Activated CD8-positive, alpha-beta T cell treated with anti-CD3 and anti-CD28 coated beads for 36 hours (primary cell): ENCODE measurements at regions not wholly inside any gene's neighbourhood (a gene's known extent, or its start where the extent isn't known, plus 50 kb on each side); places are given as distances from the start of the nearest gene placed in this dataset.

Experiments
- ATAC-seq: fragments of 200-7000 bp; cut with Tn5 transposase; one replicate; pipeline ENCODE4 v1.10.0; 2021; ENCODE audit warnings: mild to moderate bottlenecking, moderate library complexity
- CTCF ChIA-PET: fragments of 350-600 bp; sonication (Branson Sonifier 250); formaldehyde crosslinking; loops from one replicate; lab custom pipeline; 2021; ENCODE audit warnings: antibody characterized with exemption; lab: Charles Lee
- POLR2A ChIA-PET: fragments of 350-600 bp; sonication (Branson Sonifier 250); formaldehyde crosslinking; loops from one replicate; lab custom pipeline; 2021; ENCODE audit warnings: antibody characterized with exemption; lab: Charles Lee
- DNase-seq: peaks from one replicate; pipeline ENCODE4 v3.0.0-alpha.2; 2020
- H3K27ac Mint-ChIP-seq: one replicate; pipeline ENCODE4 v1.8.0; 2021; ENCODE audit warnings: mild to moderate bottlenecking, mixed read lengths
- H3K27me3 Mint-ChIP-seq: one replicate; pipeline ENCODE4 v1.8.0; 2021; ENCODE audit warnings: mixed read lengths
- H3K36me3 Mint-ChIP-seq: one replicate; pipeline ENCODE4 v1.8.0; 2021; ENCODE audit warnings: low read depth, mixed read lengths
- H3K4me1 Mint-ChIP-seq: one replicate; pipeline ENCODE4 v1.8.0; 2021; ENCODE audit warnings: low read depth, mixed read lengths
- H3K4me3 Mint-ChIP-seq: one replicate; pipeline ENCODE4 v1.8.0; 2021; ENCODE audit warnings: mild to moderate bottlenecking, moderate library complexity, mixed read lengths
- H3K9me3 Mint-ChIP-seq: one replicate; pipeline ENCODE4 v1.8.0; 2021; ENCODE audit warnings: mixed read lengths
- intact Hi-C: fragments of 100-400 bp; cut with micrococcal nuclease; formaldehyde crosslinking; loops from one replicate; pipeline ENCODE4 v1.10.0; 2022
- TF ChIP-seq, protein P1 (sequence below): fragments of 200-600 bp; IDR thresholded peaks from one replicate; pipeline ENCODE4 v1.8.0; 2022; ENCODE audit warnings: antibody characterized with exemption, mild to moderate bottlenecking

DNA sequence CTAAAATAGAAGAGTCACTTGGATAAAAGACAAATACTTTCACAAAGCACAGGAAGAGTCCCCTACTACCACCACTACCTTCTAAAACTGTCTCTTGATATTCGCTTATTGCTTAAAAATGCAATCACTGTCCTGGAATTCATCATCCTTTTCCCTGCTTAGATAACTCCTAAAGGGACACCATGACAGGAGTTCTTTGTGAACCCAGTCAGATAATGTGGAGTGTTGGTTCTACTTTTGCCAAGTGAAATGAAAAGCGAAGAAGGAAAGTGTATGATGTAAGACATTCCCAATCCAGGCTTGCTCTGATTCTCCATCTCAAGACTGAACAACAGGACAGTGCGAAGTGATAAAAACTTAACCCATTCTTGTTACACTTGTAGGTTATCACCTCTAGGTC is 103.0 kb downstream of the MTERF1 start:
- Mint-ChIP-seq H3K27me3 (no peaks in the 10 kb centered on the region), H3K36me3 (no peaks in the 10 kb centered on the region), H3K4me3 (no peak overlapping the region), H3K27ac (no peak overlapping the region), H3K4me1 (no peaks in the 10 kb centered on the region), H3K9me3 (no peaks in the 10 kb centered on the region)
- ChIA-PET POLR2A (no interaction called here), CTCF (no interaction called here)
- intact Hi-C loops = no loop called here
- TF ChIP-seq, protein P1, sequence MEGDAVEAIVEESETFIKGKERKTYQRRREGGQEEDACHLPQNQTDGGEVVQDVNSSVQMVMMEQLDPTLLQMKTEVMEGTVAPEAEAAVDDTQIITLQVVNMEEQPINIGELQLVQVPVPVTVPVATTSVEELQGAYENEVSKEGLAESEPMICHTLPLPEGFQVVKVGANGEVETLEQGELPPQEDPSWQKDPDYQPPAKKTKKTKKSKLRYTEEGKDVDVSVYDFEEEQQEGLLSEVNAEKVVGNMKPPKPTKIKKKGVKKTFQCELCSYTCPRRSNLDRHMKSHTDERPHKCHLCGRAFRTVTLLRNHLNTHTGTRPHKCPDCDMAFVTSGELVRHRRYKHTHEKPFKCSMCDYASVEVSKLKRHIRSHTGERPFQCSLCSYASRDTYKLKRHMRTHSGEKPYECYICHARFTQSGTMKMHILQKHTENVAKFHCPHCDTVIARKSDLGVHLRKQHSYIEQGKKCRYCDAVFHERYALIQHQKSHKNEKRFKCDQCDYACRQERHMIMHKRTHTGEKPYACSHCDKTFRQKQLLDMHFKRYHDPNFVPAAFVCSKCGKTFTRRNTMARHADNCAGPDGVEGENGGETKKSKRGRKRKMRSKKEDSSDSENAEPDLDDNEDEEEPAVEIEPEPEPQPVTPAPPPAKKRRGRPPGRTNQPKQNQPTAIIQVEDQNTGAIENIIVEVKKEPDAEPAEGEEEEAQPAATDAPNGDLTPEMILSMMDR = no peak
- DNase-seq (no peak), ATAC-seq (no peak)

DNA sequence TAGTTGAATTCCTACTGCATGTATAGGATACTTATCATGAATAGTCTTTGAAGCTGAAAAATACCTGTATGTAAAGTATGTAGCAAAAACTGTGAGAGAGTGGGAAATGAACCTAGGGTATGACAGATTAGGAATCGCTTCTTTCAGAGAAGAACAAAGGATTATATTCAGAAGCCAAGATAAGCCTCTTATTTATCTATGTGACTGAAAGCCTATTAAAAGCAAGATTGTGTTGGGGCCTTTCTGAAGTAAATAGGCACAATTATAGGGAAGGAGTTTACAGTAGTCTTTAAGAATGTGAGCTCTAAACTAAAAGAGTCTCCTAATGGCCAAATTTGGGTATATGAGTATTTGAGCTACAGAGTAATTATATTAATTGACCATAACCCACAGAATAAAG is 102.1 kb downstream of the MTERF1 start:
- ChIA-PET POLR2A (no interaction called here), CTCF (no interaction called here)
- H3K27ac Mint-ChIP-seq = no peak overlapping the region
- H3K4me3 Mint-ChIP-seq = no peak overlapping the region
- intact Hi-C loops = no loop called here
- H3K4me1 Mint-ChIP-seq = no peaks in the 10 kb centered on the region
- DNase-seq = no peak
- H3K27me3 Mint-ChIP-seq = no peaks in the 10 kb centered on the region
- ATAC-seq = no peak
- no peaks in the 10 kb centered on the region for H3K9me3 Mint-ChIP-seq
- H3K36me3 Mint-ChIP-seq = no peaks in the 10 kb centered on the region
- TF ChIP-seq, protein P1 = no peak

GRCh38 chr7:91780521-91780920 is 100.0 kb downstream of the MTERF1 start:
- TF ChIP-seq, protein P1 = no peak
- ATAC-seq = no peak
- no peaks in the 10 kb centered on the region for H3K9me3 Mint-ChIP-seq

GRCh38 chr7:91784469-91784868 is 96.0 kb downstream of the MTERF1 start:
- H3K27me3 Mint-ChIP-seq = no peaks in the 10 kb centered on the region
- TF ChIP-seq, protein P1 = peak; percentile 14
- H3K9me3 Mint-ChIP-seq = no peaks in the 10 kb centered on the region
- no peak overlapping the region for H3K4me3 Mint-ChIP-seq
- intact Hi-C loops = no loop called here
- ChIA-PET CTCF (no interaction called here), POLR2A (no interaction called here)
- H3K4me1 Mint-ChIP-seq = no peaks in the 10 kb centered on the region
- no peaks in the 10 kb centered on the region for H3K36me3 Mint-ChIP-seq
- ATAC-seq (no peak), DNase-seq (no peak)
- H3K27ac Mint-ChIP-seq = no peak overlapping the region

More at GRCh38 chr7:91780521-91780920, 100.0 kb downstream of the MTERF1 start:
- H3K27me3 Mint-ChIP-seq = no peaks in the 10 kb centered on the region
- intact Hi-C loops = no loop called here
- H3K27ac Mint-ChIP-seq = no peak overlapping the region
- ChIA-PET CTCF (no interaction called here), POLR2A (interaction anchor here (0.6 kb wide), 1 partner anchor 314 kb away, joined by 3 read pairs; no protein-coding TSS in a partner anchor)
- DNase-seq = no peak
- H3K36me3 Mint-ChIP-seq = no peaks in the 10 kb centered on the region
- no peak overlapping the region for H3K4me3 Mint-ChIP-seq
- H3K4me1 Mint-ChIP-seq = no peaks in the 10 kb centered on the region

DNA sequence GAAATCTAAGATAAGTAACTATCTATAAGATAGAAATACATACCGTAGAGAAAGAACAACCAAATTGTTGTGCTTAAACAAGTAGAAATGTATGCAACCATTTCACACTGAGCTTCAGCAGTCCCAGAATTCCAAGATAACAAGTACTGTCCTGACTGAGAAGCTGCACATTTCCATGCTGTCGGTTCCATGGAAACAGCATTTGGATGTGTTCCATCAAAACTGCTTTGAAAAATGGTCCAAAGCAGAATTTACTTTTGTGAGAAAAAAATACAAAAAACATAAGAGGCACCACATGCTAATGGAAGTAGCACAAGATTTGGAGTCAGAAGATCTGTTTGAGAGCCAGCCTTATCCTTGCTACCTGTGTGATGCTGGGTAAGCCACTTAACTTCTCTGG is 92.6 kb downstream of the MTERF1 start:
- Mint-ChIP-seq H3K27ac (no peak overlapping the region), H3K4me3 (no peak overlapping the region), H3K9me3 (peaks cover 4% of the 10 kb centered on the region), H3K27me3 (no peaks in the 10 kb centered on the region), H3K4me1 (no peaks in the 10 kb centered on the region), H3K36me3 (no peaks in the 10 kb centered on the region)
- intact Hi-C loops = no loop called here
- ATAC-seq = no peak
- TF ChIP-seq, protein P1 = no peak
- CTCF ChIA-PET = no interaction called here
- POLR2A ChIA-PET = no interaction called here
- no peak for DNase-seq
